Upper lobe of left lung (tissue), 4 donors: ENCODE measurements at regions not wholly inside any gene's neighbourhood (a gene's known extent, or its start where the extent isn't known, plus 50 kb on each side); places are given as distances from the start of the nearest gene placed in this dataset.

ENCODE experiments used
- EP300 ChIP-seq, 4 donors: sonication (generic); formaldehyde crosslinking; IDR thresholded peaks; one replicate each; pipeline ENCODE4 v1.5.1; 2017; ENCODE audit warnings: antibody characterized with exemption in 4 of 4, control low read depth in 2 of 4
- POLR2A ChIP-seq, 4 donors: fragments of 450-650 bp; IDR thresholded peaks; one replicate each; pipeline ENCODE4 v1.5.1; 2016 to 2017; ENCODE audit warnings: antibody characterized with exemption in 4 of 4, mild to moderate bottlenecking in 2 of 4
- POLR2AphosphoS5 ChIP-seq, 2 donors: sonication (generic); formaldehyde crosslinking; IDR thresholded peaks; one replicate each; pipeline ENCODE4 v1.5.1; 2017; ENCODE audit warnings: antibody characterized with exemption in 2 of 2
- TF ChIP-seq, protein P1 (sequence below), 6 experiments: fragments of 450-650 bp in 4 of 6; fragments of 200-600 bp in 2 of 6; sonication (generic) in 2 of 6; IDR thresholded peaks; one replicate each; pipeline ENCODE4 v1.5.1; 2016 to 2019; ENCODE audit warnings: antibody characterized with exemption in 6 of 6

DNA sequence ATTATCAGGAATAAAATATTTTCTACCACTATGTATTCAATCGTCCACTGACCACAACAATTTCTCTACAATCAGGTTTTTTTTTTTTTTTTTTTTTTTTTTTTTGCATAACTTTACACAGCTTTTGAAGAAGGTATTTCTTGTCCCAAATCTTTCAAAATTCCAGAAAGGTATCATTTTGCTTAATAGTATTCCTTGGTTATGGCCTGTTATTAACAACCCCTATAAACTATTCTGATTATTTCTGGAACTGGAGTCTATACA, 145.3 kb downstream of the ALX1 start:
- TF ChIP-seq, protein P1, sequence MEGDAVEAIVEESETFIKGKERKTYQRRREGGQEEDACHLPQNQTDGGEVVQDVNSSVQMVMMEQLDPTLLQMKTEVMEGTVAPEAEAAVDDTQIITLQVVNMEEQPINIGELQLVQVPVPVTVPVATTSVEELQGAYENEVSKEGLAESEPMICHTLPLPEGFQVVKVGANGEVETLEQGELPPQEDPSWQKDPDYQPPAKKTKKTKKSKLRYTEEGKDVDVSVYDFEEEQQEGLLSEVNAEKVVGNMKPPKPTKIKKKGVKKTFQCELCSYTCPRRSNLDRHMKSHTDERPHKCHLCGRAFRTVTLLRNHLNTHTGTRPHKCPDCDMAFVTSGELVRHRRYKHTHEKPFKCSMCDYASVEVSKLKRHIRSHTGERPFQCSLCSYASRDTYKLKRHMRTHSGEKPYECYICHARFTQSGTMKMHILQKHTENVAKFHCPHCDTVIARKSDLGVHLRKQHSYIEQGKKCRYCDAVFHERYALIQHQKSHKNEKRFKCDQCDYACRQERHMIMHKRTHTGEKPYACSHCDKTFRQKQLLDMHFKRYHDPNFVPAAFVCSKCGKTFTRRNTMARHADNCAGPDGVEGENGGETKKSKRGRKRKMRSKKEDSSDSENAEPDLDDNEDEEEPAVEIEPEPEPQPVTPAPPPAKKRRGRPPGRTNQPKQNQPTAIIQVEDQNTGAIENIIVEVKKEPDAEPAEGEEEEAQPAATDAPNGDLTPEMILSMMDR (IDR thresholded peaks at IDR 0.05) = no peak
- TF ChIP-seq POLR2A (IDR thresholded peaks at IDR 0.05) (no peak), POLR2AphosphoS5 (IDR thresholded peaks at IDR 0.05) (no peak), EP300 (IDR thresholded peaks at IDR 0.05) (no peak)
